A549 (cell line): ENCODE measurements at regions not wholly inside any gene's neighbourhood (a gene's known extent, or its start where the extent isn't known, plus 50 kb on each side); places are given as distances from the start of the nearest gene placed in this dataset.

Source experiments
- ATAC-seq, 2 experiments: fragments of 200-7000 bp in 1 of 2; fragments of >200 bp in 1 of 2; cut with Nextera tagmentation in 1 of 2; cut with Tn5 transposase in 1 of 2; 3 replicates each; pipeline versions ENCODE4 v1.8.0 to v1.9.1; 2018 to 2020; ENCODE audit warnings: mild to moderate bottlenecking in 1 of 2, moderate library complexity in 1 of 2
- CTCF ChIA-PET: fragments of 300-600 bp; sonication (Branson Sonifier 250); formaldehyde crosslinking; extraction: SDS; loops from one replicate; lab custom pipeline; 2021; ENCODE audit warnings: antibody characterized with exemption, inconsistent platforms; lab: Yijun Ruan, JAX
- POLR2A ChIA-PET: fragments of 350-600 bp; formaldehyde crosslinking; extraction: SDS; loops from one replicate; lab custom pipeline; 2021; ENCODE audit warnings: antibody characterized with exemption, inconsistent platforms; lab: Yijun Ruan, JAX
- DNase-seq, 2 experiments: peaks; one replicate each; pipeline versions ENCODE4 v3.0.0 to v3.0.0-alpha.2; 2011 to 2016; ENCODE audit warnings: low read depth in 1 of 2, low spot score in 1 of 2
- FAIRE-seq: peaks from 2 replicates; lab custom pipeline; 2011; peaks lifted over from hg19 to GRCh38; lab: Jason Lieb, UNC
- H3K27ac ChIP-seq, 2 experiments: fragments of >200 bp; sonication (Bioruptor Twin); formaldehyde crosslinking; 3 replicates each; pipeline ENCODE4 v1.5.1; 2016 to 2017
- H3K4me1 ChIP-seq: fragments of >200 bp; sonication (Bioruptor Twin); formaldehyde crosslinking; 3 replicates; pipeline ENCODE4 v1.6.1; 2016
- H3K4me2 ChIP-seq: fragments of >200 bp; sonication (Bioruptor Twin); formaldehyde crosslinking; 3 replicates; pipeline ENCODE4 v1.6.1; 2016
- H3K4me3 ChIP-seq: fragments of >200 bp; sonication (Bioruptor Twin); formaldehyde crosslinking; 3 replicates; pipeline ENCODE4 v1.5.1; 2016
- H3K9me3 ChIP-seq: fragments of >200 bp; sonication (Bioruptor Twin); formaldehyde crosslinking; 3 replicates; pipeline ENCODE4 v1.6.1; 2016
- EHF ChIP-seq: fragments of 250-450 bp; sonication (Bioruptor Pico); IDR thresholded peaks from 2 replicates; pipeline ENCODE4 v1.5.0; 2020; ENCODE audit warnings: mild to moderate bottlenecking
- FOXS1 ChIP-seq: fragments of 250-450 bp; sonication (Bioruptor Pico); IDR thresholded peaks from 2 replicates; pipeline ENCODE4 v1.5.0; 2020; ENCODE audit warnings: mild to moderate bottlenecking, moderate library complexity
- HMGXB4 ChIP-seq: fragments of 250-450 bp; sonication (Bioruptor Pico); IDR thresholded peaks from 2 replicates; pipeline ENCODE4 v1.5.0; 2021; ENCODE audit warnings: mild to moderate bottlenecking, moderate library complexity, borderline replicate concordance
- HOXB13 ChIP-seq: fragments of 250-450 bp; sonication (Bioruptor Pico); IDR thresholded peaks from 2 replicates; pipeline ENCODE4 v1.5.0; 2020; ENCODE audit warnings: low read depth, mild to moderate bottlenecking, moderate library complexity
- KDM1A ChIP-seq: fragments of 200-600 bp; sonication (generic); IDR thresholded peaks from 2 replicates; pipeline ENCODE4 v1.6.1; 2016; ENCODE audit warnings: low read depth, mild to moderate bottlenecking
- KDM5A ChIP-seq: fragments of 200-600 bp; sonication (generic); IDR thresholded peaks from 2 replicates; pipeline ENCODE4 v1.6.1; 2016; ENCODE audit warnings: antibody characterized with exemption, mild to moderate bottlenecking
- MAFK ChIP-seq: fragments of 450-650 bp; IDR thresholded peaks from 2 replicates; pipeline ENCODE4 v1.6.1; 2014; ENCODE audit not compliant: partially characterized antibody
- MAX ChIP-seq: IDR thresholded peaks from 2 replicates; pipeline ENCODE4 v1.6.1; 2012
- NFE2L2 ChIP-seq: fragments of 150-350 bp; conservative IDR thresholded peaks from 2 replicates; pipeline ENCODE4 v1.6.1; 2014; ENCODE audit warnings: low read length
- NPAS2 ChIP-seq: fragments of 250-450 bp; sonication (Bioruptor Pico); IDR thresholded peaks from 2 replicates; pipeline ENCODE4 v1.8.0; 2022; ENCODE audit warnings: mild to moderate bottlenecking, moderate library complexity, borderline replicate concordance
- PBX3 ChIP-seq: IDR thresholded peaks from 2 replicates; pipeline ENCODE4 v1.6.1; 2012
- POLR2A ChIP-seq: IDR thresholded peaks from 2 replicates; pipeline ENCODE4 v1.6.1; 2012; ENCODE audit warnings: mild to moderate bottlenecking, low read length
- POLR2AphosphoS2 ChIP-seq: conservative IDR thresholded peaks from 2 replicates; pipeline ENCODE4 v1.6.1; 2012; ENCODE audit warnings: low read length, improper control_type of control experiment, inconsistent platforms
- RARB ChIP-seq: fragments of 250-450 bp; sonication (Bioruptor Pico); IDR thresholded peaks from 2 replicates; pipeline ENCODE4 v1.8.0; 2021; ENCODE audit warnings: mild to moderate bottlenecking, moderate library complexity
- REST ChIP-seq: fragments of 200-600 bp; sonication (generic); IDR thresholded peaks from 2 replicates; pipeline ENCODE4 v1.6.1; 2016; ENCODE audit warnings: antibody characterized with exemption, mild to moderate bottlenecking, moderate library complexity
- RNF2 ChIP-seq: fragments of 200-600 bp; sonication (generic); IDR thresholded peaks from 2 replicates; pipeline ENCODE4 v1.6.1; 2016; ENCODE audit warnings: low read depth, mild to moderate bottlenecking, antibody characterized with exemption, moderate library complexity, borderline replicate concordance
- ZC3H11A ChIP-seq: fragments of 450-650 bp; IDR thresholded peaks from 2 replicates; pipeline ENCODE4 v1.6.1; 2014; ENCODE audit warnings: antibody characterized with exemption, mild to moderate bottlenecking
- ZFP36 ChIP-seq: fragments of 450-650 bp; IDR thresholded peaks from 2 replicates; pipeline ENCODE4 v1.6.1; 2014; ENCODE audit warnings: borderline replicate concordance; ENCODE audit not compliant: partially characterized antibody

- H3K4me3 ChIP-seq: no peak overlapping the region
- no peak for TF ChIP-seq REST
- TF ChIP-seq PBX3: no peak
- TF ChIP-seq HMGXB4: no peak
- TF ChIP-seq HOXB13 (CRISPR knock-in tag): no peak
- TF ChIP-seq NFE2L2: no peak
- TF ChIP-seq FOXS1 (CRISPR knock-in tag): no peak
- TF ChIP-seq KDM1A: no peak
- no peak for TF ChIP-seq ZFP36
- no peak for TF ChIP-seq POLR2A
- TF ChIP-seq, all 56 proteins: peak for 0
- Histone ChIP-seq H3K9me3 (no peaks in the 10 kb centered on the region), H3K4me1 (no peaks in the 10 kb centered on the region), H3K27ac (no peak overlapping the region), H3K4me2 (no peak overlapping the region)
- ChIA-PET CTCF (no interaction called here), POLR2A (no interaction called here)
- ATAC-seq (no peak), DNase-seq (no peak), FAIRE-seq (no peak)
These were observed 670.0 kb downstream of the DHX35 start for GRCh38 chr20:39632176-39632575.

GRCh38 chr20:39631557-39631956 is 669.4 kb downstream of the DHX35 start:
- ATAC-seq (no peak), FAIRE-seq (no peak), DNase-seq (no peak)
- POLR2A ChIA-PET: no interaction called here
- H3K4me1 ChIP-seq: no peaks in the 10 kb centered on the region
- H3K4me2 ChIP-seq: no peak overlapping the region
- no peaks in the 10 kb centered on the region for H3K9me3 ChIP-seq
- no peak overlapping the region for H3K27ac ChIP-seq
- no peak overlapping the region for H3K4me3 ChIP-seq
- CTCF ChIA-PET: no interaction called here
- TF ChIP-seq MAX (no peak), MAFK (no peak), ZC3H11A (no peak), POLR2AphosphoS2 (no peak), NPAS2 (CRISPR knock-in tag) (no peak), RNF2 (no peak), ZFP36 (no peak), EHF (CRISPR knock-in tag) (no peak), KDM5A (no peak), RARB (no peak), HMGXB4 (no peak)
